NCI-H1092 treated with DMSO at 0.1 percent for 48 hours (cell line): ENCODE measurements at regions not wholly inside any gene's neighbourhood (a gene's known extent, or its start where the extent isn't known, plus 50 kb on each side); places are given as distances from the start of the nearest gene placed in this dataset.
"Not testable (repeated sequence)": the region's sequence is repeated elsewhere in the genome, so short reads cannot be mapped to it uniquely, and the experiment has no call there.

Experiments used
- DNase-seq: peaks from one replicate; lab custom pipeline; 2025; lab: John Stamatoyannopoulos, UW

DNA sequence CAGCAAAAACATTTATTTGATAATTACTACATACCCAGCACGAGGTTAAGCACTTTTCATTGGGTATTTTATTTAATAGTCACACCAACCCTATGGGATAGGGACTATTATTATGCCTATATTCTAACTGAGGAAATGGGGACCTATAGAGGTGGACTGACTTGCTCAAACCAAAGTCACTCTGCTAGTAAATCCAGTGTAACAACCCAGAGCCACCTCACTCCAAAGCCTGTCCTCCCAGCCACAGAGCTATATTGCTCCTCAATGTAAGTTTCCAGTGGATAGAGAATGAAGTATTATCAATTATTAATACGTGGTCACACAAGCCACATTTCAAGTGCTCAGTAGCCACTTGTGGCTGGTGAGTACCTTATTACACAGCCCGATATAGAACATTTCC lies 97.5 kb downstream of the RGS2 start:
- no peak for DNase-seq

DNA sequence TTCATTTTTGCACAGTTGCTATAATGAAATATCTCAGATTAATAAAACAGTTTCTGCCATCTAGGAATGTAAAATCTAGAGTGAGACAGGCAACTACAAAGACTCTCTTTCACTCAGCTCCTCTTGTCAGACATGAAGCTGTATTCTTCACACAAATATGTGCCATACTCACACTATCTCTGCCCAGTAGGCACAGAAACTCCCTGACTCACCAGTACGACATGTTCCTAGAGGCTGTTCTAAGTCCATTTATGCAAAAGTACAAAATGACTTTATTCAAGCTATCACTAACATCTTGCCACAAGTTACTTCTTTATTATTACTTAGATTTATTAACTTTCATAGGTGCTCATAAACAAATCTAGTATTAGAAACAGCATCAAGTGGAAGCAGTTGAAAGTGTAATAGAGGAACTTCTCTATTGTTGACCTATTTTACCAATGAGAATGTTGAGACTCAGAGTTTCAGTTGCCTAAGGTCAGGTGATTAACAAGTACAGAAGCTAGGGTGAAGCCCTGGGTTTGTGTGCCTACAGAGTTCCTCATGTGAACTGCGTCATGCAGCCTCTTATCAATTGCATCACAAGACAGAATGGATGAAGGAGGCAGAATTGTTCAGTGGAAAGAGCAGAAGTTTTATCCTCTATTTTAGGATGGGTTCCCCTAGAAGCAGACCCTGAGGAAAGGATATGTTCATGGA lies 98.9 kb downstream of the RGS2 start:
- no peak for DNase-seq

DNA sequence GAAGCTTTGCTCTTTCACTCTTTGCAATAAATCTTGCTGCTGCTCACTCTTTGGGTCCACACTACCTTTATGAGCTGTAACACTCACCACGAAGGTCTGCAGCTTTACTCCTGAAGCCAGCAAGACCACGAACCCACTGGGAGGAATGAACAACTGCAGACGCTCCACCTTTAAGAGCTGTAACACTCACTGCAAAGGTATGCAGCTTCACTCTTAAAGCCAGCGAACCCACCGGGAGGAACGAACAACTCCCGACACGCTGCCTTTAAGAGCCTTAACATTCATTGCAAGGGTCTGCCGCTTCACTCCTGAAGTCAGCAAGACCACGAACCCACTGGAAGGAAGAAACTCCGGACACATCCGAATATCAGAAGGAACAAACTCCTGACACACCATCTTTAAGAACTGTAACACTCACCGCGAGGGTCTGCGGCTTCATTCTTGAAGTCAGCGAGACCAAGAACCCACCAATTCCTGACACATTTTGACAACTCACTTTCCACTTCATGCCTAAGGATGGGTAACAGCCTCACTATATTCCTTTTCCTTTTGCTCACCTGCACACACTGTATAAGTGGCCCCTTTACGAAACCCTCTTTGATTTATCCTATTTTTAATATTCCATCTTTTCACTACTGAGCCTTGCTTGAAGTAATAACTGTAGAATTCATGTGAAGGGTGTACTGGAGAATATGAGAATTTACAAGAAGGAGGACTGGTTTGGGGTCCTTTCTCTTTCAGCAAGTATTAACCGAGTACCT lies 103.2 kb downstream of the RGS2 start:
- not testable (repeated sequence) for DNase-seq

DNA sequence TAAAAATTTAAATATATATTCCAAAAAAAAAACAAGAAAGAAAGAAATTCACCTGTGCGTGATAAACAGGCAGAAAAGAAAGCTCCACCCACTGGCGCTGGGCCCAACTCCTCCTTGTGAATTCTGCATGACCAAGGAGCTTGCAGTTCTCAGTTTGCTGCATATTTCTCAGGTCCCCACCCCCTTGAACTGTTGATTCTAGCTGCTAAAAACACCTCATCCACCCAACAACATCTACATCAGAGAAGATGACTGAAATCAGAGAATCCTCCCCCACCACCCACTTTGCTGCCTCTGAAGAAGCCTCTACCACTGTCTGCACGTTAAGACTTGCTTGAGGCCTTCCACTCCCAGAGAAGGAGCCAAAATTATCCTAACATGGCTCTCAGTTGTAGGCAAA lies 104.8 kb downstream of the RGS2 start:
- no peak for DNase-seq

DNA sequence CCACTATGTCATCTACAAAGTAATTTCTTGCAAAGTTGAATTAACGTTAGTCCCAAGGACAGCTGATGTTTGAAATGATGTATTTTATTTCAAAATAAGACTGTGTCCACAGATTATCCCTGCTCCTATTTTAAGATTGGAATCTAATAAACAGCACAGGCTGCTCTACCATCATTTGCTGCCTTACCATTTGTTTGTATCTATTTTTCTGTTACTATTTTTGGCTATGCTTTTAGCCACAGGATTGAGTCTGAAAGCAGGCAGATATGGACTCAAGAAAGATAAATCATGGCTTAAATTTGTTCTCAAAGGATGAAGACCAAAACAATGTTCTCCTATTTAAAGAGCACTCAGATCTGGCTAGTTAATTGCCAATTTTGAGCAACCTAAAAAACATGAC lies 105.3 kb downstream of the RGS2 start:
- DNase-seq = no peak

DNA sequence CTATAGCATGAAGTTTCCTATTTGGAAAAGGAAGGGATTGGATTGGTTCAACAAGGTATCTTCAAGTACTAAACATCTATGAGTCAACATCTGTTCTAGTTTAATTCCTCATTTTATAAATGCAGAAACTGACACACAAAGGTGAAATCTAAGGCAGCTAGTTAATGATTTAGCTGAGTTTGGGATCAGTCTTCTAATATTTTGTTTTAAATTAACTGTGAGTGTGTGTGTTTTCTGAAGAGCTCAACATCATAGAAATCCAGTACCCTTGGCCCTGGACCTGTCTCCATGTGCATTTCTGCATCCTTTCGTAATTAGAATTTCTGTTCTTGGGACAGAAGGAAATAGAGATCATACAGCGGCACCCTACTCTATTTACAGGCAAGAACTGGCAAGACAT lies 105.9 kb downstream of the RGS2 start:
- DNase-seq = no peak

DNA sequence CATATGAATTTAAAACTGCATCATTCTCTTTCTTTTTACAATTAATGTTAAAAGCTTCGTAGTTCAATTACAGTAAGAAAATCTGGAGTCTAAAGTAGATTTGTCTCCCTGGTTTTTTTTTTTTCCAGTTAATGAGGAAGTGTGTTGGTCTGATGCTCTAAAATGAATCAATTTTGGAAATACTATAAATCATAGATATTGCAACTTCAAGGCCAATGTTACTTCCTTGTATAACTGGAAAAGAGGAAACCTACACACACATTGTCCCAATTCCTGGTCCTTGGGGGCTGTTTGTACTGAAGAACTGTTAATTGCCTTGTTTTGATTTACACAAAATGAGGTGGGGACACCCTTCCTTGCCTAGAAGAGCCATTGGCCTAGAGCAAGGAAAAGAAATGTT lies 107.2 kb downstream of the RGS2 start:
- no peak for DNase-seq

DNA sequence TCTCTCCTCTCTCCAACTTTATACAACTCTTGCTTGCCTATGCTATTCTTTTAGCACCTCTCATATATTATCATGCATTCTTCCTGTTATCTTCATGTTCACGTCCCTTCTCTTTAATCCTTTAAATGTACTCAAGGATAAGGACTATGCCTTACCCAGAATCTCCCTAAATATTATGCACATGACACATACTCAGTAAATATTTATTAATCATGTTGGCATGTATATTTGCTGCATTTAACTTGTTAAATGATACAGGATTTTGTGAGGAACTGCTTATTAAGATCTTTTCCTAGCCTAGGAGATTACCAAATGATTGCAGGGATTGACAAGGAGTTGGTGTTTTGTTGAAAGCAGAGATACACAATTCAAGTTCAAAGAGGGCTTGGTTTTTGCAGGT lies 109.4 kb downstream of the RGS2 start:
- DNase-seq = no peak

DNA sequence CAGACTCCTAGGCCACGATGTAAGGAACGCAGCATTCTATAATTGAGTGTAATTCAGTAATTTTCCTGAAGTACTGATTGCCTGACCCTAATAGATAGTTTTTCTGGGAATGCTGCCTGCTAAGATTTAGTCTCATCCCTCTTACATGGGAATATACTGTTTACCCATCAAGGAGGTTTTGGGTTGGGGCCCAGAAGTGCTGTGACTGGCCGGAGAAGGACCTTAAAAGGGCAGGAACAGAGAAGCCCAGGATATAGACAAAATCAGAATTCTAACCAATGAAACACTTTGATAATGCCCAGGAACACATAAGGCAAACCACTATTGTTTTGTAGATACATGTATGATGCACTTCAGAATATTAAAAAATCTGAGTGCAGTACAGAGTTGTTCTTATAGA lies 111.6 kb downstream of the RGS2 start:
- DNase-seq = no peak

DNA sequence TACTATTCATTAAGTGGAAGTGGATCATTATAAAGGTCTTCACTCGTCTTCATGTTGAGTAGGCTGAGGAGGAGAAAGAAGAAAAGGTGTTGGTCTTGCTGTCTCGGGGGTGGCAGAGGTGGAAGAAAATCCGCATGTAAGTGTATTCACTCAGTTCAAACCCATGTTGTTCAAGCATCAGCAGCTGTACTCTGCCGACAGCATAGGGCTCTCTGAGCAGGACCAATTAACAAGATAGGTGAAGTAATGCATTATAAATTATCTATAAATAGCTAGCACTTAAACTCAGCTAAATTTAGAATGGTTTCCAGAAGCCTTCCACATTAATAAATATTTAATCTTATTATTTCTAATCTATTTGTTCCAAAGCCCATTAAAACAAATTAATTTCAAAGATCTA lies 116.8 kb downstream of the RGS2 start:
- no peak for DNase-seq

DNA sequence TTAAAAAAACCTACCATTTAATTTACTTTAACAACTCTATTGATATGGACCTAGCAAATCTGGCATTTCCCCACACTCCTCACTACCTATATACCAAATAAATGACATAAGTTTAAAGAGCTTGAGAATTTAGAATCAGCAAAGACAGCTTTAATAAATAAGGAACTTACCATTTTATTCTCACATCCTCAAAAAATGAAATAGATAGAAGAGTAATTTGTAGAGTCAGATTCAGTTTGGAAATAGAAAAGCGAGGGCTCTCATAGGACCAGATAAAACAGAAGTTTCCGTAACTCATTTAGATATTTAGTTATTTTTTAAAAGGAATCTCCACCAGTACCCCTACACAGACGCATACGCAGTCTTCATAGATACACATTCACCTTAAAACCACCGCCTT lies 117.9 kb downstream of the RGS2 start:
- DNase-seq = no peak

DNA sequence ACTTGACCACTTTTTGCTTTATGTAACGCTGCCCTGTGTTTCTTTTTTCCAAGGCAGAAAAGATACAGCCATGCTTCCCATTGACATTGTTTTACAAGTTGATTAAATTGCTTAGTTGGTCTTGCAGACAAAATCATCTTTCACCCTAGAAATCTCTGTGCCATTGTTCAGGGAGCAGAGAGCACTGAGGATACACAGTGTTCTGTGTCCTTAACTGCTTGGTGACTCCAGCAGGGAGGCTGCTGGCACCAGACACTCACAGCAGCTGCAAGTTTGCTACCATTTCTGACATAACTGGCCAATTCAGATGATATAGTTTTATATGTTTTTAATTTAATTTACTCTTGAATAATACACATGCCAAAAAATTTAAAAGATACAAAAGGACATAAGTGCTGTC lies 118.7 kb downstream of the RGS2 start:
- DNase-seq = no peak

DNA sequence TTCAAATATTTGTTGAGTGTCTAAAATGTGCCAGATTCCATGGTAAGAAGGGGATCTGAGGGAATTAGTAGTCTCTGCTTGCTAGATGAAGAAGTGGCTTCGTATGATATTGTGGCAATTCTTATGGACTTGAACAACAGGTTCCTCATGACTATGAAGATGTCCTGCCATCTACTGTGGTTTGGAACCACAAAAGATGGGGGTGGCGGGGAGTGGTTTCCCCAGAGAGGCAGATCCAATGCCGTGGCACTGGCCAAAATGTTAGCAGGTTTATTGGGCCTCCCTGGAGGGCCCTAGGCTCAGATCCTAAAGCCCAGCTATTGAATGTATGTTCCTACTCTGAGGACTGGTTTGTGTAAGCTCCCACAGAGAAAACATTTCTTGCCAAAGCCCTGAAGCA lies 120.8 kb downstream of the RGS2 start:
- DNase-seq = no peak

DNA sequence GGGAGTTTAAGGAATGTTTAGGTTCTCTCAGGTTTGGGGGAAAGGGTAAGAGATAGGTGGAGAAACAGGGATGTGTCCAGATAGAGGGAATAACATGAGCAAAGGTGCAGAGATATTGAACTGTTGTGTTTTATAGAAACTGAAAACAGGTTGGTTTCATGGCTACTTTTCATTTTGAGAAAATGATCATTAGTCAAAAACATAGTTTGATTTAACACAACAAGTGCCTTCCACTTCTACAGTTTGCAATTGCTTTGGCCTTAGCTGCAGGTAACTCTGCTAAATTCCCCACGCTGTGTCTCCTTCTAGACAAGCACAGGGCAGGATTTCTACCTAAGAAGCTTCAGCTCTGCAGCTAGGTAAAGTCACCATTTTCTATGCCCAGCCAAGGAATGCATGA lies 124.9 kb downstream of the RGS2 start:
- no peak for DNase-seq

DNA sequence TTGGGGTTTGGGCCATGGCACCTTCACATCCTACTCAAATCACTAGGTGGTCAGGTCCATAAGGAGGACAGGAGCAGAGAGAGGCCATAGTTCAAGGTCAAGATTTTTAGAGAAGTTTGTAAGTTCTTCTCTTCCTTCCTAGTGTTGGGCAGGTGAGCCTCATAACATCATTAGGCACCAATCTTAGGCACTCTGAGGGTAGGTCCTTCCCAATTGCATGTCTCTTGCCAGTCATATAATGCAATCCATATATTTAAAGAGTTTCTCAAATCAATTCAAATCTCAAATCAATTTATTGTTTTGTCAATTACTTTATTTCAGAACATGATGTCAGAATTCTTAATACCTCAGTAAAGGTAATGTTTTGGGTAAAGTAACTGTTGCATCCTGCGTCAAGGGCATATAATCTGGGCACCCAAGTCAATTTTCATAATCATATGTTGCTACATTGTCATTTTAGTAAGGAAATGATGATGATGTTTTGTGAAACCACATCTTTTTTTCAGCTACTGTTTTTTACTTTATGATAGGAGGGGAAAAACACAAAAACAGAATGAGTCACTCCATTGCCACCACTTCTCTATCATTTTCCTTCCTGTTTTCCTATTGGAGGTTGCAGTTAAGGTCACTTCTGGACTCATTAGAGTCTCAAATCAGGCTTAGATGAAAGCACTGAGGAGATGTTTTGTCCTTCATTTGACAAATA lies 122.7 kb downstream of the UCHL5 start:
- DNase-seq = no peak

DNA sequence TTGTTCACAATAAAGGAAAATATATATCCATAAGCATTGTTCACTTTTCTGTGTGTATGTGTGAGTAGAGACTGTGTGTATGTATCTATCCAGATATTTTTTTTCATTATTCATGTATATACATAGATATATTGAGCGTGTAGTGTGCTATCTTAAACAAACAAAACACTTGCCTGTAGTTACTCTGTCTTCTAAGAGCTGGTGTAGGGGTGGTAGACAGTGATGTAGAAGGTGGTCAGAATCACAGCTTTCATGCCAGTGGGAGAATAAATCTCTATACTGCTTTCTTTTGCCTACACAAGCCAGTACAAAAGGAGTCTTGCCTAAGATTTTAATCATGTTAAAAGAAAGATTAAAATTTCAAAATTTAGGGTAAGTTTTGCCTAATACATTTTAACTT lies 122.0 kb downstream of the UCHL5 start:
- no peak for DNase-seq

DNA sequence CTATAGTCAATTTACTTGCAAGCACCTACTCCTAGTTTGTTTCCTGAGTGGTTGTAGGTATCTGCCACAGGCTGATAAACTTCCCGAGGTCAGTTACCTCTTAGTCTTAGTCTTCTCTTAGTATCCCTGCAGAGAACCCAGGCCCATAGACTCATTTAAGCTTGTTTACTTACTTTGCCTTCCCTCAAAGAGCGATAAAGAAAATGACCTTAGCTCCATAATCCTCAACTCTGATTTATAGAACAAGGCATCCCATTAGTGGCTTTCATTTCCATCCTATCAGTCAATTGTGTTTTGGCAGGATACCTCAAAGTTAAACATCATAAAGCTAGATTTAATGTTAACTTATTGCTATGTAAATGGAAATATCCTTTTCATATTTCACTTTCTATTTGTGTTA lies 119.7 kb downstream of the UCHL5 start:
- peak; percentile 63 for DNase-seq

DNA sequence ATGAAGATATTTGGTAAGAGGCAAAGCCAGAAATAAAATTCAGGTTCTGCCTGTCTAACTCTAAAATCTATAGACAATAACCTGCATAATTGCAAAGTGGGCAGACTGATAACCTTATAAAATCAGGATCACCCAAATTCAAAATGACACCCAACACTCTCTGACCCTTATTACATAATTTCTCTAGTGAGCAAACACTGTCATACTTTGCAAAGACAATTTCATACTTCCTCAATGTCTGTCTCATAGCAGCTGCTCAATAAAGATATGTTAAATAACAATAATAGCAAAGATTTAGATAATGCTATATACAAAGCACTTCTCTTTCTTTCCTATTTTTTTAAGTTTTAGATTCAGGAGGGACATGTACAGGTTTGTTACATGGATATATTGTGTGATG lies 118.5 kb downstream of the UCHL5 start:
- no peak for DNase-seq

DNA sequence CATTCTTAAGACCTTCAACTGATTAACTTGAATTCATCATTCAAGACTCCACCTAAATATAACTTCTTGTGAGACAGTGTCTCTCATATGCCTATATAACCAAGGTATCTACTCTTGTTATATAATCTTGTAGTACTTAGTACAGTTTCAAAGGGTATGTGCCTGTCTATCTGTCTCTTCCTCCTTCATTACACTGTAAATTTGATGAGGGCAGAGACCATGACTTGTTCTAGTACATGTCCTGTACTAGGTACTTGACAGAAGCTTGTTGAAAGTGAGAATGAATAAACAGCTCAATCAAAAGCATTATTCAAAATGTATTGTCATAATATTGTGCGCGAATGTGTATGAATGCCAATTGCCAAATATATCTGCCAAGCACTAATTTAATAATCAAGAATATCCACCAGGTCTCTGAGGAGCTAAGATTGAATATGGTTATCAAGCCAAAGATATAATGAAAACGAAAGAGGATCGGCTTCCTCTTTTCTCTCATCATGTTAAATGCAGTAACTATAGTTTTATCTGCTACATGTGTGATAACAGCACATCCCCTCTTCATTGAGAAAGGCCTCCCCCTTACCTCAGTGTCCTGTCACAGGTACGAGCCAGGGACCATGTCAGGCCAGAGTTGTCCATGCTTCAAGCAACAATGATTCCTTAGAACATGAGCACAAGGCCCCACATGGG lies 117.3 kb downstream of the UCHL5 start:
- DNase-seq = no peak

DNA sequence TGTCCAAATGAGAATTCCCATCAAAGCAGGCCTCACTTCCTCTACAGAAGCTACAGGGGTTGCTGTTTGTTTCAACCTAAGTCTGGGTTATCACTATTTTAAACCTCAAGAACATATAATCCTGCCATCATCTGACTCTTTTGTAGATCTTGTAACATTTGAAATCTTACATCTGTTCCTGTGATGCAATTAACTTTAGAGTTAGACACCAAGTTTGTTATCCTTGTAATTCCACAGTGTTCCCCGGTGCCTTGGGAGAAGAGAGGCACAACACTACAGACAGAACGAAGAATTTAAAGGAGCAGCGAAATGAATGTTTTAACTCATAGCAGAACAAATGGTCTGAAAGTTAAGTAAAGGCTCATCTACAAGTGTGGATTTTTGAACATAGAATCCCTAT lies 116.1 kb downstream of the UCHL5 start:
- no peak for DNase-seq

DNA sequence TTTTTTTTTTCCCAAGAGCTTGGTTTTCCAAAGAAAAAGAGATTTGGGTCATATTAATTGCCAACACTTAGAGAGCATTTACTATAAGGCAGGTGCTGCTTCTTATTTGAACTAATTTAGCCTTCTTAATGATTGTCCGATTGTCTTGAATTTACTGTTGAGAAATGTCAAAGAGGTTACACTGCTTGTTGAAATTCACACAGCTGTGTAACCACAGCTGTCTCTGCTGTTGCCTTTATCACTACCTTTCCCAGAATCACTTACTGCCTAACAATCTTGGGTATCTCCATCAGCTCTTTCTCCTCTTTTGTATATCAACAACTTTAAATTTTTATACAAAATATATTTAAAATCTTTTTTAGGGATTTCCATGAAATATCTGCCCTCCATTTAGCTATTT lies 115.6 kb downstream of the UCHL5 start:
- no peak for DNase-seq

DNA sequence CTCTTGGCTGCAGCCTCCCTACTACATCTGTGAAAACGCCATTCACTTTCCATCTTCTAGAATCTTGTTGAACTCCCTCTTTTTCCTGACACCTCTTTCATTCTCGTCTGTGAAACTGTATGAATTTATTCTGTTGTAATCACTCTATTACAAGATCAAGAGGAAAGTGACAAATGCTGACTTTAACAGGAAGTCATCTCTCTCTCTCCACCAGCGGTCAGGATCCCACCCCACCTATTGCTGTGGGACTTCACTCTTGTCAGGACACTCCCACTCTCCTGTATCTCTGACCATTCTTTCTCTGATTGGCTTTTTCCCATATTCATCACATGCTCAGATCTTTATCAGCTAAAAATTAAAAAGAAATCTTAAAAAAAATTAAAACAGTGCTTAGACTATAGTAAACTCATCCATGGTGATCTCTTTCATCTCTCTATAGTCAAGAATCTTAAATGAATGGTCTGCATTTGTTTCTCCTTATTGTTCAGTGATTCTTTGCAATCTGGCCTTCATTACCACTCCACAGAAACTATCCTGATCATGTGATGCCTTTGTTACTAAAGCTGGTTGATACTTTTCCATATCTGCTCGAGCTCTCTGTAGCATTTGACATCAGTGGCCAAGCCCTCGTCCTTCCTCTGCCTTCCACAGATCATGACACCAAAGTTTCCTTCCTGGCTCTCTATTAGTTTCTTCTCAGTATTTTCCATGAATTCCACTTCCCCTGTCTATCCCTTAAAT lies 113.6 kb downstream of the UCHL5 start:
- DNase-seq = no peak
